WTC11 (cell line): ENCODE measurements at regions not wholly inside any gene's neighbourhood (a gene's known extent, or its start where the extent isn't known, plus 50 kb on each side); places are given as distances from the start of the nearest gene placed in this dataset.

Source experiments
- CREB1 ChIP-seq: sonication (generic); formaldehyde crosslinking; IDR thresholded peaks from 2 replicates; pipeline ENCODE4 v1.8.0; 2023; ENCODE audit warnings: mild to moderate bottlenecking, missing genetic modification reagents
- ELF4 ChIP-seq: sonication (generic); formaldehyde crosslinking; IDR thresholded peaks from 2 replicates; pipeline ENCODE4 v1.8.1; 2022; ENCODE audit warnings: low read depth, mild to moderate bottlenecking, moderate library complexity, missing genetic modification reagents
- ETV6 ChIP-seq: sonication (generic); formaldehyde crosslinking; IDR thresholded peaks from 2 replicates; pipeline ENCODE4 v1.8.1; 2022; ENCODE audit warnings: mild to moderate bottlenecking, missing genetic modification reagents
- FOXK1 ChIP-seq: sonication (generic); formaldehyde crosslinking; IDR thresholded peaks from 2 replicates; pipeline ENCODE4 v1.8.0; 2022; ENCODE audit warnings: mild to moderate bottlenecking, moderate library complexity, missing genetic modification reagents
- JUN ChIP-seq: sonication (generic); formaldehyde crosslinking; IDR thresholded peaks from 2 replicates; pipeline ENCODE4 v1.8.0; 2023; ENCODE audit warnings: mild to moderate bottlenecking, missing genetic modification reagents
- SP1 ChIP-seq: sonication (generic); formaldehyde crosslinking; conservative IDR thresholded peaks from 2 replicates; pipeline ENCODE4 v1.8.1; 2022; ENCODE audit warnings: missing genetic modification reagents
- TCF7 ChIP-seq: sonication (generic); formaldehyde crosslinking; IDR thresholded peaks from 2 replicates; pipeline ENCODE4 v1.8.0; 2022; ENCODE audit warnings: mild to moderate bottlenecking, low read depth, missing genetic modification reagents, moderate library complexity
- ZNF396 ChIP-seq: fragments of 250-450 bp; sonication (Bioruptor Pico); IDR thresholded peaks from 2 replicates; pipeline ENCODE4 v1.8.0; 2021; ENCODE audit warnings: mild to moderate bottlenecking, moderate library complexity, borderline replicate concordance
- TF ChIP-seq, protein P1 (sequence below): fragments of 200-600 bp; IDR thresholded peaks from 2 replicates; pipeline ENCODE4 v1.8.0; 2022; ENCODE audit warnings: antibody characterized with exemption
- TF ChIP-seq, protein P2 (sequence below): sonication (generic); formaldehyde crosslinking; IDR thresholded peaks from 2 replicates; pipeline ENCODE4 v1.8.0; 2022; ENCODE audit warnings: mild to moderate bottlenecking, missing genetic modification reagents
- TF ChIP-seq, protein P3 (sequence below): fragments of 250-450 bp; sonication (Bioruptor Pico); IDR thresholded peaks from 2 replicates; pipeline ENCODE4 v1.9.0; 2021; ENCODE audit warnings: moderate library complexity, mild to moderate bottlenecking, inconsistent platforms, borderline replicate concordance
- TF ChIP-seq, protein P4 (sequence below): sonication (generic); formaldehyde crosslinking; IDR thresholded peaks from 2 replicates; pipeline ENCODE4 v1.8.1; 2022; ENCODE audit warnings: low read depth, mild to moderate bottlenecking, moderate library complexity, missing genetic modification reagents, borderline replicate concordance

DNA sequence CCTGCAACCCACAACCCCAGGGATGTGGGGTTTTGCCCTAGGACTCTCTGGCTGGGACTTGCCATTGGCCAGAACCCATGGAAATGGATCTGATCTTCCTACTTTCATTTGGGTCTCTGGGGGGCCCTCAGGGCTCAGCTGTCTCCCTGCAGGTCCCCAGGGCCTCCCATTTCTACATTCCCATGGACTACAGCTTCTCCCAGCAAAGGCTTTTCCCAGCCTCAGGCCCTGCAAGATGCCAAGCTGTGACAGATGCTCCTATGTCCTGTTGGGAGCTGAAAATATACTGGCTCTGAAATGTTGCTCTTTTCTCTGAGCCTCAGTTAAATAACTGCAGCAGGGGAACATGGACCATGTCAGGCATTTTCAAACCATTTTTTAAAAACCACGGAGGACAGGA lies 99.5 kb upstream of the IGSF21 start:
- TF ChIP-seq, protein P1, sequence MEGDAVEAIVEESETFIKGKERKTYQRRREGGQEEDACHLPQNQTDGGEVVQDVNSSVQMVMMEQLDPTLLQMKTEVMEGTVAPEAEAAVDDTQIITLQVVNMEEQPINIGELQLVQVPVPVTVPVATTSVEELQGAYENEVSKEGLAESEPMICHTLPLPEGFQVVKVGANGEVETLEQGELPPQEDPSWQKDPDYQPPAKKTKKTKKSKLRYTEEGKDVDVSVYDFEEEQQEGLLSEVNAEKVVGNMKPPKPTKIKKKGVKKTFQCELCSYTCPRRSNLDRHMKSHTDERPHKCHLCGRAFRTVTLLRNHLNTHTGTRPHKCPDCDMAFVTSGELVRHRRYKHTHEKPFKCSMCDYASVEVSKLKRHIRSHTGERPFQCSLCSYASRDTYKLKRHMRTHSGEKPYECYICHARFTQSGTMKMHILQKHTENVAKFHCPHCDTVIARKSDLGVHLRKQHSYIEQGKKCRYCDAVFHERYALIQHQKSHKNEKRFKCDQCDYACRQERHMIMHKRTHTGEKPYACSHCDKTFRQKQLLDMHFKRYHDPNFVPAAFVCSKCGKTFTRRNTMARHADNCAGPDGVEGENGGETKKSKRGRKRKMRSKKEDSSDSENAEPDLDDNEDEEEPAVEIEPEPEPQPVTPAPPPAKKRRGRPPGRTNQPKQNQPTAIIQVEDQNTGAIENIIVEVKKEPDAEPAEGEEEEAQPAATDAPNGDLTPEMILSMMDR: no peak
- TF ChIP-seq, protein P2, sequence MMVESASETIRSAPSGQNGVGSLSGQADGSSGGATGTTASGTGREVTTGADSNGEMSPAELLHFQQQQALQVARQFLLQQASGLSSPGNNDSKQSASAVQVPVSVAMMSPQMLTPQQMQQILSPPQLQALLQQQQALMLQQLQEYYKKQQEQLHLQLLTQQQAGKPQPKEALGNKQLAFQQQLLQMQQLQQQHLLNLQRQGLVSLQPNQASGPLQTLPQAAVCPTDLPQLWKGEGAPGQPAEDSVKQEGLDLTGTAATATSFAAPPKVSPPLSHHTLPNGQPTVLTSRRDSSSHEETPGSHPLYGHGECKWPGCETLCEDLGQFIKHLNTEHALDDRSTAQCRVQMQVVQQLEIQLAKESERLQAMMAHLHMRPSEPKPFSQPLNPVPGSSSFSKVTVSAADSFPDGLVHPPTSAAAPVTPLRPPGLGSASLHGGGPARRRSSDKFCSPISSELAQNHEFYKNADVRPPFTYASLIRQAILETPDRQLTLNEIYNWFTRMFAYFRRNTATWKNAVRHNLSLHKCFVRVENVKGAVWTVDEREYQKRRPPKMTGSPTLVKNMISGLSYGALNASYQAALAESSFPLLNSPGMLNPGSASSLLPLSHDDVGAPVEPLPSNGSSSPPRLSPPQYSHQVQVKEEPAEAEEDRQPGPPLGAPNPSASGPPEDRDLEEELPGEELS: no peak
- no peak for TF ChIP-seq ELF4 (CRISPR knock-in tag)
- no peak for TF ChIP-seq TCF7 (CRISPR knock-in tag)
- TF ChIP-seq ZNF396 (CRISPR knock-in tag): no peak
- no peak for TF ChIP-seq FOXK1 (CRISPR knock-in tag)
- TF ChIP-seq JUN: no peak
- no peak for TF ChIP-seq SP1 (CRISPR knock-in tag)
- TF ChIP-seq, protein P3, sequence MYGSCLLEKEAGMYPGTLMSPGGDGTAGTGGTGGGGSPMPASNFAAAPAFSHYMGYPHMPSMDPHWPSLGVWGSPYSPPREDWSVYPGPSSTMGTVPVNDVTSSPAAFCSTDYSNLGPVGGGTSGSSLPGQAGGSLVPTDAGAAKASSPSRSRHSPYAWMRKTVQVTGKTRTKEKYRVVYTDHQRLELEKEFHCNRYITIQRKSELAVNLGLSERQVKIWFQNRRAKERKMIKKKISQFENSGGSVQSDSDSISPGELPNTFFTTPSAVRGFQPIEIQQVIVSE (CRISPR knock-in tag): no peak
- TF ChIP-seq CREB1: no peak
- TF ChIP-seq ETV6 (CRISPR knock-in tag): no peak
- TF ChIP-seq, protein P4, sequence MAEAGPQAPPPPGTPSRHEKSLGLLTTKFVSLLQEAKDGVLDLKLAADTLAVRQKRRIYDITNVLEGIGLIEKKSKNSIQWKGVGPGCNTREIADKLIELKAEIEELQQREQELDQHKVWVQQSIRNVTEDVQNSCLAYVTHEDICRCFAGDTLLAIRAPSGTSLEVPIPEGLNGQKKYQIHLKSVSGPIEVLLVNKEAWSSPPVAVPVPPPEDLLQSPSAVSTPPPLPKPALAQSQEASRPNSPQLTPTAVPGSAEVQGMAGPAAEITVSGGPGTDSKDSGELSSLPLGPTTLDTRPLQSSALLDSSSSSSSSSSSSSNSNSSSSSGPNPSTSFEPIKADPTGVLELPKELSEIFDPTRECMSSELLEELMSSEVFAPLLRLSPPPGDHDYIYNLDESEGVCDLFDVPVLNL (CRISPR knock-in tag): no peak
